Progenitor cell of endocrine pancreas (in vitro differentiated cells): ENCODE measurements at regions not wholly inside any gene's neighbourhood (a gene's known extent, or its start where the extent isn't known, plus 50 kb on each side); places are given as distances from the start of the nearest gene placed in this dataset.

Experiments
- DNase-seq: peaks from one replicate; pipeline ENCODE4 v3.0.0; 2021; ENCODE audit warnings: low spot score; ENCODE audit not compliant: unreplicated experiment
- H3K27ac Mint-ChIP-seq: 2 replicates; pipeline ENCODE4 v1.8.0; 2021; ENCODE audit warnings: mild to moderate bottlenecking, moderate library complexity, mixed read lengths
- H3K27me3 Mint-ChIP-seq: 2 replicates; pipeline ENCODE4 v1.8.0; 2021; ENCODE audit warnings: mixed read lengths
- H3K36me3 Mint-ChIP-seq: 2 replicates; pipeline ENCODE4 v1.8.0; 2022; ENCODE audit warnings: mixed read lengths; ENCODE audit not compliant: insufficient read depth
- H3K4me1 Mint-ChIP-seq: 2 replicates; pipeline ENCODE4 v1.8.0; 2021; ENCODE audit warnings: low read depth, mixed read lengths
- H3K4me3 Mint-ChIP-seq: 2 replicates; pipeline ENCODE4 v1.8.0; 2021; ENCODE audit warnings: low read depth, mild to moderate bottlenecking, moderate library complexity, mixed read lengths
- H3K9me3 Mint-ChIP-seq: 2 replicates; pipeline ENCODE4 v1.8.0; 2021; ENCODE audit warnings: low read depth, mixed read lengths
- CTCF ChIP-seq: fragments of 200-600 bp; sonication (generic); IDR thresholded peaks from one replicate; pipeline ENCODE4 v1.5.0; 2021; ENCODE audit warnings: antibody characterized with exemption, mild to moderate bottlenecking; ENCODE audit not compliant: unreplicated experiment

- Mint-ChIP-seq H3K27me3 (no peaks in the 10 kb centered on the region), H3K4me3 (no peak overlapping the region), H3K4me1 (no peaks in the 10 kb centered on the region), H3K27ac (no peak overlapping the region), H3K36me3 (no peaks in the 10 kb centered on the region), H3K9me3 (no peaks in the 10 kb centered on the region)
- TF ChIP-seq CTCF, result no peak
- no peak for DNase-seq
These were observed 686.3 kb upstream of the SETBP1 start for GRCh38 chr18:43994381-43994780.

GRCh38 chr18:44013871-44014270 lies 666.8 kb upstream of the SETBP1 start:
- Mint-ChIP-seq H3K9me3 (no peaks in the 10 kb centered on the region), H3K4me1 (no peaks in the 10 kb centered on the region)

GRCh38 chr18:44025421-44025820 lies 655.3 kb upstream of the SETBP1 start:
- Mint-ChIP-seq H3K27ac (no peak overlapping the region), H3K4me3 (no peak overlapping the region), H3K27me3 (no peaks in the 10 kb centered on the region), H3K9me3 (peaks cover 21% of the 10 kb centered on the region), H3K36me3 (peaks cover 5% of the 10 kb centered on the region), H3K4me1 (no peaks in the 10 kb centered on the region)
- no peak for DNase-seq
- TF ChIP-seq CTCF, result no peak

More at GRCh38 chr18:44013871-44014270, 666.8 kb upstream of the SETBP1 start:
- DNase-seq, result no peak
- no peak overlapping the region for H3K4me3 Mint-ChIP-seq
- no peak for TF ChIP-seq CTCF
- H3K36me3 Mint-ChIP-seq, result no peaks in the 10 kb centered on the region
- no peak overlapping the region for H3K27ac Mint-ChIP-seq
- no peaks in the 10 kb centered on the region for H3K27me3 Mint-ChIP-seq

- peaks cover 5% of the 10 kb centered on the region for H3K36me3 Mint-ChIP-seq
- peaks cover 7% of the 10 kb centered on the region for H3K4me1 Mint-ChIP-seq
- DNase-seq, result no peak
- H3K9me3 Mint-ChIP-seq, result peaks cover 30% of the 10 kb centered on the region
- no peak for TF ChIP-seq CTCF
- no peak overlapping the region for H3K4me3 Mint-ChIP-seq
- no peaks in the 10 kb centered on the region for H3K27me3 Mint-ChIP-seq
- H3K27ac Mint-ChIP-seq, result no peak overlapping the region
These were observed 652.6 kb upstream of the SETBP1 start for GRCh38 chr18:44028109-44028508.

GRCh38 chr18:44031063-44031462 lies 649.6 kb upstream of the SETBP1 start:
- Mint-ChIP-seq H3K27ac (no peak overlapping the region), H3K4me3 (no peak overlapping the region), H3K36me3 (peaks cover 3% of the 10 kb centered on the region), H3K27me3 (no peaks in the 10 kb centered on the region), H3K9me3 (peaks cover 23% of the 10 kb centered on the region), H3K4me1 (peaks cover 14% of the 10 kb centered on the region)
- DNase-seq, result no peak
- TF ChIP-seq CTCF, result no peak
